Neural progenitor cell (in vitro differentiated cells): ENCODE measurements at regions not wholly inside any gene's neighbourhood (a gene's known extent, or its start where the extent isn't known, plus 50 kb on each side); places are given as distances from the start of the nearest gene placed in this dataset.

Experiments
- EZH2 ChIP-seq: fragments of 200-600 bp; sonication (generic); IDR thresholded peaks from 2 replicates; pipeline ENCODE4 v1.6.1; 2017; ENCODE audit warnings: antibody characterized with exemption, mild to moderate bottlenecking, moderate library complexity
- EZH2phosphoT487 ChIP-seq: fragments of 200-600 bp; sonication (generic); IDR thresholded peaks from 2 replicates; pipeline ENCODE4 v1.6.1; 2017; ENCODE audit warnings: antibody characterized with exemption
- TF ChIP-seq, protein P1 (sequence below): fragments of 200-600 bp; sonication (generic); IDR thresholded peaks from 2 replicates; pipeline ENCODE4 v1.5.1; 2017; ENCODE audit warnings: antibody characterized with exemption, mild to moderate bottlenecking

DNA sequence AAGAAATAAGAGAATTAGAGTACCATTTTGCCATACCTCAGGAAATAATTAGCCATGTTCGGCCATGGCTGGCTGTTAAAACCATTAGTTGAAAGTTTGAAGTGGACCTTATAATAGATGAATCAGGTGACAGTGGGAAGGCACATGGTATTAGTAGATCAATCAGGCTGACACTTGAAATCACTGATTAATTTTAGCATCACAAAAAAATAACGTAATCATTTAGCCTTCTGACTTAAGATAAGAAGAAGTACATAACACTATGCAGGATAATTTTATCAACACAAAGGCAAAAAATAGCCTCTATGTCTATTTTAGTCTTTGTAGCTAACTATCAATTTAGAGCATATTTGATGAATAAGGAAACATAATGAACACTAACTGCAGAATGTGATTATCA is 615.5 kb downstream of the PCDH17 start:
- TF ChIP-seq, protein P1, sequence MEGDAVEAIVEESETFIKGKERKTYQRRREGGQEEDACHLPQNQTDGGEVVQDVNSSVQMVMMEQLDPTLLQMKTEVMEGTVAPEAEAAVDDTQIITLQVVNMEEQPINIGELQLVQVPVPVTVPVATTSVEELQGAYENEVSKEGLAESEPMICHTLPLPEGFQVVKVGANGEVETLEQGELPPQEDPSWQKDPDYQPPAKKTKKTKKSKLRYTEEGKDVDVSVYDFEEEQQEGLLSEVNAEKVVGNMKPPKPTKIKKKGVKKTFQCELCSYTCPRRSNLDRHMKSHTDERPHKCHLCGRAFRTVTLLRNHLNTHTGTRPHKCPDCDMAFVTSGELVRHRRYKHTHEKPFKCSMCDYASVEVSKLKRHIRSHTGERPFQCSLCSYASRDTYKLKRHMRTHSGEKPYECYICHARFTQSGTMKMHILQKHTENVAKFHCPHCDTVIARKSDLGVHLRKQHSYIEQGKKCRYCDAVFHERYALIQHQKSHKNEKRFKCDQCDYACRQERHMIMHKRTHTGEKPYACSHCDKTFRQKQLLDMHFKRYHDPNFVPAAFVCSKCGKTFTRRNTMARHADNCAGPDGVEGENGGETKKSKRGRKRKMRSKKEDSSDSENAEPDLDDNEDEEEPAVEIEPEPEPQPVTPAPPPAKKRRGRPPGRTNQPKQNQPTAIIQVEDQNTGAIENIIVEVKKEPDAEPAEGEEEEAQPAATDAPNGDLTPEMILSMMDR: no peak
- TF ChIP-seq EZH2 (no peak), EZH2phosphoT487 (no peak)
